NT2/D1 (cell line): ENCODE measurements at regions not wholly inside any gene's neighbourhood (a gene's known extent, or its start where the extent isn't known, plus 50 kb on each side); places are given as distances from the start of the nearest gene placed in this dataset.

Source experiments
- DNase-seq: peaks from one replicate; pipeline ENCODE4 v3.0.0-alpha.2; 2011; ENCODE audit warnings: low read depth, low spot score
- H3K27me3 ChIP-seq: 2 replicates; pipeline ENCODE4 v1.6.0; 2011; ENCODE audit warnings: mild to moderate bottlenecking; ENCODE audit not compliant: insufficient read length, insufficient read depth
- H3K36me3 ChIP-seq: 2 replicates; pipeline ENCODE4 v1.6.1; 2011; ENCODE audit warnings: mild to moderate bottlenecking, low read length, mixed read lengths; ENCODE audit not compliant: insufficient read depth, insufficient read length
- H3K4me1 ChIP-seq: 2 replicates; pipeline ENCODE4 v1.5.1; 2011; ENCODE audit not compliant: insufficient read depth, insufficient read length
- H3K4me3 ChIP-seq: 2 replicates; pipeline ENCODE4 v1.5.1; 2011; ENCODE audit warnings: low read depth; ENCODE audit not compliant: insufficient read length
- H3K9ac ChIP-seq: 2 replicates; pipeline ENCODE4 v1.6.0; 2011; ENCODE audit warnings: low read depth; ENCODE audit not compliant: insufficient read length
- H3K9me3 ChIP-seq: 2 replicates; pipeline ENCODE4 v1.5.1; 2011; ENCODE audit warnings: mild to moderate bottlenecking, low read length; ENCODE audit not compliant: insufficient read depth
- SUZ12 ChIP-seq: IDR thresholded peaks from 2 replicates; pipeline ENCODE4 v1.6.1; 2011; ENCODE audit not compliant: insufficient read length, insufficient read depth; ENCODE audit errors: extremely low read depth
- YY1 ChIP-seq: IDR thresholded peaks from 2 replicates; pipeline ENCODE4 v1.6.1; 2011; ENCODE audit not compliant: insufficient read length, insufficient read depth
- ZNF274 ChIP-seq: IDR thresholded peaks from 2 replicates; pipeline ENCODE4 v1.6.1; 2011; ENCODE audit warnings: mild to moderate bottlenecking, low read depth, low read length

DNA sequence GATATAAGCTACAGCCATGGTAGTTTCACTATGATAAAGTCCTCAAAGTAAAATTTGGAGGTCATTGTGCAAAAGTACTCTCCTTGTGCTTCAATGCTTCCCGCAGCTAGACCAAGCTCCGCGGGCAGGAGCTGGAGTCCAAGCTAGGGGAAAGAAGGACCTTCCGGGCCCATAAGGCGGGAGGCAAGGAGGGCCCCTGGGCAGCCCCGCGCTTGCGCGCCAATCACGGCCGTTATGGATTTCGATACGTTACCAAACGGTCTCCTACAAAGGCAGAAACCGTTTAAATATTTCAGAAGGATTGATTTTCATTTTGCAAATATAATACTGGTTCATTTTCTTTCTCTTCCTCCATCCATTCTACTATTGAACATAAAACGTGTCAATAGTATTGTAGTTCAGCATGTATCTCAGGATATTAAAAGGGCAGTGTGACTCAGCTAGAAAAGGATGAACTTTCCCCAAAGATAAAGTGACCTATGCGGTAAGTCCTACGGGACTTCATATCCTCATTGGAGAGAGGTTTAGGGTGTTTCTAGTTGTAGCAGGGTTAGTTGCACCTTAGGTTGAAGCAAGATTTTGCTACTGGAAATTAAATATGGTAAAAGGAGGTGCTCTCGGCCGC, 128.0 kb downstream of the KIF20B start:
- no peak for DNase-seq

GRCh38 chr10:89829887-89830269, 128.5 kb downstream of the KIF20B start:
- Histone ChIP-seq H3K36me3 (no peaks in the 10 kb centered on the region), H3K4me1 (no peaks in the 10 kb centered on the region), H3K9me3 (0 out of 2 replicates have a peak, but pooled peaks cover 3% of the 10 kb centered on the region), H3K4me3 (no peak overlapping the region), H3K9ac (no peak overlapping the region), H3K27me3 (no peaks in the 10 kb centered on the region)
- TF ChIP-seq SUZ12 (no peak), ZNF274 (no peak), YY1 (no peak)
- DNase-seq = no peak

More for the DNA sequence above, 128.0 kb downstream of the KIF20B start:
- no peak overlapping the region for H3K9ac ChIP-seq
- no peaks in the 10 kb centered on the region for H3K27me3 ChIP-seq
- H3K36me3 ChIP-seq = no peaks in the 10 kb centered on the region
- no peaks in the 10 kb centered on the region for H3K4me1 ChIP-seq
- H3K9me3 ChIP-seq = 0 out of 2 replicates have a peak, but pooled peaks cover 3% of the 10 kb centered on the region
- TF ChIP-seq SUZ12 (no peak), YY1 (no peak), ZNF274 (no peak)
- H3K4me3 ChIP-seq = no peak overlapping the region

GRCh38 chr10:89830624-89831023, 129.2 kb downstream of the KIF20B start:
- 0 out of 2 replicates have a peak, but pooled peaks cover 3% of the 10 kb centered on the region for H3K9me3 ChIP-seq
- TF ChIP-seq ZNF274 (no peak), YY1 (no peak), SUZ12 (no peak)
- H3K4me3 ChIP-seq = no peak overlapping the region
- H3K4me1 ChIP-seq = no peaks in the 10 kb centered on the region
- H3K27me3 ChIP-seq = no peaks in the 10 kb centered on the region
- H3K9ac ChIP-seq = no peak overlapping the region
- no peak for DNase-seq
- no peaks in the 10 kb centered on the region for H3K36me3 ChIP-seq

- no peak for DNase-seq
- Histone ChIP-seq H3K27me3 (no peaks in the 10 kb centered on the region), H3K9me3 (peaks cover 3% of the 10 kb centered on the region; the same call in 1 of the 2 replicates), H3K36me3 (no peaks in the 10 kb centered on the region), H3K4me3 (no peak overlapping the region), H3K9ac (no peak overlapping the region), H3K4me1 (no peaks in the 10 kb centered on the region)
- TF ChIP-seq ZNF274 (no peak), YY1 (no peak), SUZ12 (no peak)
Measured at GRCh38 chr10:89836840-89837164, 135.4 kb downstream of the KIF20B start.

GRCh38 chr10:89837165-89838043, 136.0 kb downstream of the KIF20B start:
- H3K9ac ChIP-seq = no peak overlapping the region
- H3K36me3 ChIP-seq = no peaks in the 10 kb centered on the region
- H3K4me3 ChIP-seq = no peak overlapping the region
- no peaks in the 10 kb centered on the region for H3K27me3 ChIP-seq
- H3K4me1 ChIP-seq = no peaks in the 10 kb centered on the region
- peaks cover 3% of the 10 kb centered on the region; the same call in 1 of the 2 replicates for H3K9me3 ChIP-seq
- TF ChIP-seq SUZ12 (no peak), YY1 (no peak), ZNF274 (no peak)
- no peak for DNase-seq

DNA sequence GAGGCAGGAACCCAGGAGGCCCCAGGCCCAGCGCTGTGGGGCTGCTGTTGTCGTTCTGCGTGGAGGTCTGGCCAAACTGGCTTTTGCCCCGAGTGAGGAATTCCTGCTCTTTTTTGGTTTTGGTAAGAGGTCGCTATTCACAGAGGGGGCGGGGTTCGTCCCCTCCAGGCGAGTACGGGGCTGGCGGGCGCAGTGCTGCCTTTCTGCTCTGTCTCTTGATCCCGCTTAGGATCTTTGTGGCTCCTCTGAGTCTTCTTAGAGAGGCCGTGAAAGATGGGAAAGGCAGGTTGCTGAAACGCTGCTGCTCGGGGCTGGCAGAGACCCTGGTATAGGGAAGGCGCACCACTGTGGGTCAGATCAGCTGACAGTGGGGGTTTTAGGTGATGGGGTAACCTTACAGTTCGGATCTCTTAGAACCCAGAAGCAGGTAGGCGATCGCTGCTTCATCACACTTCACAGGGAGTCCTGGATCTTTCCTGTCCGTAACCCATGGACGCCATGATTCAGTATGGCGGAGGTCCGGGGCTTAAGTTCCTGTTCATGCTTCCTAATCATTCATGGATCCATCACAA, 136.7 kb downstream of the KIF20B start:
- Histone ChIP-seq H3K4me1 (no peaks in the 10 kb centered on the region), H3K9ac (no peak overlapping the region), H3K27me3 (no peaks in the 10 kb centered on the region), H3K36me3 (no peaks in the 10 kb centered on the region), H3K4me3 (no peak overlapping the region), H3K9me3 (peaks cover under 1% of the 10 kb centered on the region; the same call in 1 of the 2 replicates)
- TF ChIP-seq SUZ12 (no peak), YY1 (no peak), ZNF274 (no peak)
- DNase-seq = no peak

- H3K9me3 ChIP-seq = no peaks in the 10 kb centered on the region; the same call in 1 of the 2 replicates
- H3K4me3 ChIP-seq = no peak overlapping the region
- H3K9ac ChIP-seq = no peak overlapping the region
- TF ChIP-seq SUZ12 (no peak), ZNF274 (no peak), YY1 (no peak)
- H3K36me3 ChIP-seq = no peaks in the 10 kb centered on the region
- H3K4me1 ChIP-seq = no peaks in the 10 kb centered on the region
- H3K27me3 ChIP-seq = no peaks in the 10 kb centered on the region
- DNase-seq = no peak
Measured at GRCh38 chr10:89845541-89846280, 144.3 kb downstream of the KIF20B start.
